AG09319 (cell line): ENCODE measurements at regions not wholly inside any gene's neighbourhood (a gene's known extent, or its start where the extent isn't known, plus 50 kb on each side); places are given as distances from the start of the nearest gene placed in this dataset.

Source experiments
- DNase-seq: peaks from one replicate; pipeline ENCODE4 v3.0.0-alpha.2; 2010; ENCODE audit warnings: low read depth; ENCODE audit errors: extremely low read depth
- TF ChIP-seq, protein P1 (sequence below): IDR thresholded peaks from 2 replicates; pipeline ENCODE4 v1.5.1; 2011; ENCODE audit warnings: low read depth, mild to moderate bottlenecking, inconsistent platforms, low read length, moderate library complexity

DNA sequence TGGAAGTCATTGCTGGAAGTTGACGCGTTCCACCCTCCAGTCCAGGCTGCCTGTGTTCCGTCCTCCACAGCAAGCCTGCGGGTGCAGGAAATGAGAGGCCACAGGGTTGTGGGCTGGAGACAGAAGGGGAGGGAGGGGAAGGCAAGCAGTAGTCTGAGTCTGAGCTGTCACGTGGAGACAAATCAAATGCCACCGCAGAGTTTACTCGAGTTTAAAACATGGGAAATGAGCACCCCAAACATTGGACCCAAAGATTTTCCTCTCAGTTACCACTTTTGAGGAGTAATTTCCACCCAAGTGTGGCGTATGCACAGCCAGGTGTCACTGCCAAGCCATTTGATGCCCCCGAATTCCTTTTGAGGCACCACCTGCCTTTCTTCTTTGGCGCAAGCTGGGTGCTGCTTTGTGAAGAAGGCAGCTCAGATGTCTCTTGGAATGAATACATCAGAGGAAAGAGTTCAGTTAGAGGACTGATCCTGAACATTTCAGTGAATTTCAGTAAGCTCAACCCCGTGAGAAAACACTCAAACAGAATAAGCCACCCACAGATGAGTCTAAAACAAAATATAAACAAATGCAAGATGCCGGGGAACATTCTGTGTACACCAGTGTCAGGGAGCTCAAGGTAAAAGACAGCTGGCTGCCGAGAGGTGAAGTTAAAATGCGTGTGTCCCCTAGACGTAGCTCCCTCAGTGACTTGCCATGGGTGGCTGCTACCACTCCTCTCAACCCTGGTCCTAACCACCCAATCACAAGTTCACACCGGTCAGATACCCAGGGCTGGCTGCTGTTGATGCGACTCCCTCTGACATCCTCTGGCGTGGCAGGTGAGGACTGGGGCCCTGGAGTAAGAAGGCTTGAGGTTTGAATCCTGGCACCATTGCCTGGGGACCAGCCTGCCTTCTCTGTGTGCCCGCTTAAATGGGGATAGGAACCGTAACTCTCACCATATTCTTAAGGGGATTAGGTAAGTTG, 203.8 kb downstream of the UACA start:
- TF ChIP-seq, protein P1, sequence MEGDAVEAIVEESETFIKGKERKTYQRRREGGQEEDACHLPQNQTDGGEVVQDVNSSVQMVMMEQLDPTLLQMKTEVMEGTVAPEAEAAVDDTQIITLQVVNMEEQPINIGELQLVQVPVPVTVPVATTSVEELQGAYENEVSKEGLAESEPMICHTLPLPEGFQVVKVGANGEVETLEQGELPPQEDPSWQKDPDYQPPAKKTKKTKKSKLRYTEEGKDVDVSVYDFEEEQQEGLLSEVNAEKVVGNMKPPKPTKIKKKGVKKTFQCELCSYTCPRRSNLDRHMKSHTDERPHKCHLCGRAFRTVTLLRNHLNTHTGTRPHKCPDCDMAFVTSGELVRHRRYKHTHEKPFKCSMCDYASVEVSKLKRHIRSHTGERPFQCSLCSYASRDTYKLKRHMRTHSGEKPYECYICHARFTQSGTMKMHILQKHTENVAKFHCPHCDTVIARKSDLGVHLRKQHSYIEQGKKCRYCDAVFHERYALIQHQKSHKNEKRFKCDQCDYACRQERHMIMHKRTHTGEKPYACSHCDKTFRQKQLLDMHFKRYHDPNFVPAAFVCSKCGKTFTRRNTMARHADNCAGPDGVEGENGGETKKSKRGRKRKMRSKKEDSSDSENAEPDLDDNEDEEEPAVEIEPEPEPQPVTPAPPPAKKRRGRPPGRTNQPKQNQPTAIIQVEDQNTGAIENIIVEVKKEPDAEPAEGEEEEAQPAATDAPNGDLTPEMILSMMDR: no peak
- no peak for DNase-seq

DNA sequence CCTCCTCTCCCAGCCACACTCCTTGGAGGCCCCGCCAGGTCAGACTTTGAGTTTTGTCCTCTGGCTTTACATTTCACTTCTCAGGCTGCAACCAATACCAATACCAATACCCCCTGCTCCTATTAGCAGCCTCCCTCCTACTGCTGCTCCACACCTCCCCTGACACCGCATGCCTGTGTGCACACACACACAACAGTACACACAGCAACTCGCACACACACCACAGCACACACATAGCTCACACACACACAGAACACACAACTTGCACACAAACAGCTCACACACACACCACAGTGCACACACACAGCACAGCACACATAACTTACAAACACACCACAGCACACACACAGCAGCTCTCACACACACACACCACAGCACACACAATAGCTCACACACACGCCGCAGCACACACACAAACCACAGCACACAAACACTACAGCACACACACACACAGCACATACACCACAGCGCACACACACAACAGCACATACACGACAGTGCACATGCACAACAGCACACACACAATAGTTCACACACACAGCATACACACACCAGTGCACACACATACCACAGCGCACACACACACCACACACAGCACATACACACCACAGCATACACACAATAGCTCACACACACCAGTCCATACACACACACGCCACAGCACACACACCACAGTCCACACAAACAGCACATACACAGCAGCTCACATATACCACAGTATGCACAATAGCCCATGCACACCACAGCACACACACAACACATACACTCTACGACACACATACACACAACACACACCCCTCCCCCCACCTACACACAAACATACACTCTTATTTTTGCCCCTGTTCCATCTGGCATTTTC, 204.7 kb downstream of the UACA start:
- DNase-seq: no peak
- TF ChIP-seq, protein P1: no peak

DNA sequence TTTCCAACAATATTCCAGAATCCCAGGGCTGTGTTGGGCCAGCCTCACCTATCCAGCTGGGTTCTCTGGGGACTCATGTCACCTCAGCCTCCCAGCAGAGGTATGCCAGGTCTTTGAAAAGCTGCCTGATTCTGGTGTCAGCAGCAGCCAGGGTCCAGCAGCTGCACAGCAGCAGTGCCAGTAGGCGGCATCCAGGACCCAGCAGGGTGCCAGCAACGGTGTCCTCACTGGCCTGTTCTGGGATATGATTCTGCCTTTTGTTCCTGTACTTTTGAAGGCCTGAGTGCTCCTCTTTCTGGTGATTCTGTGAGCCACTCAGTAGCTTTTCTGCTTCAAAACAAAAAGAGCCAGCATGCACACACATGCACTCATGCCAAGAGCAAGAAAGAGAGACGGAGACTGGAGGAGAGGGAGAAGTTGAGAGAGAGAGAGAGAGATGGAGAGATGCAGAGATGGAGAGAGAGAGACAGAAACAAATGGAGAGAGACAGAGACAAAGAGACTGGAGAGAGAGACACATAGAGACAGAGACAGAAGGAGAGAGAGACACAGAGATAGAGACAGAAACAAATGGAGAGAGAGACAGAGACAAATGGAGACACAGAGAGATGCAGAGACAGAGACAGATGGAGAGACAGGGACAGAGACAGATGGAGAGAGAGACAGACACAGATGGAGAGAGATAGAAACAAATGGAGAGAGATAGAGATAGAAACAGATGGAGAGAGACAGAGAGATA, 205.7 kb downstream of the UACA start:
- TF ChIP-seq, protein P1: no peak
- DNase-seq: no peak

DNA sequence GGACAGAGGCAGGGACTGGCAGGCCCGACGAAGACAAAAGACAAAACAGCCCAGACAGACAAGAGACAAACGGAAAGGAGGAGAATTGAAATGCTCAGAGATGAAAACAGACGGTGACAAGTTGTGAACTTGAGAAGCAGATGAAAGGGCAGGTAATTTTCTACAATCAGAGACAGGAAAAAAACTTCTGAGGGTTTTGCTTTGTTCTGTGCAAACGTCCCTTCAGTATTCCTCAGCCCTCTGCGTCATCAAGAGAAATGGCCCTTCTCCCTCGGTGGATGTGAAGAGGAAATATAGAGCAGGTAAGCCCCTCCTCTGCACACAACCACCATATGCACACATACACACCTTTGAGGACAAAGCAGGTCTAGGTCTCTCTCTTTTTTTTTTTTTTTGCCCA, 206.6 kb downstream of the UACA start:
- TF ChIP-seq, protein P1: no peak
- DNase-seq: no peak

DNA sequence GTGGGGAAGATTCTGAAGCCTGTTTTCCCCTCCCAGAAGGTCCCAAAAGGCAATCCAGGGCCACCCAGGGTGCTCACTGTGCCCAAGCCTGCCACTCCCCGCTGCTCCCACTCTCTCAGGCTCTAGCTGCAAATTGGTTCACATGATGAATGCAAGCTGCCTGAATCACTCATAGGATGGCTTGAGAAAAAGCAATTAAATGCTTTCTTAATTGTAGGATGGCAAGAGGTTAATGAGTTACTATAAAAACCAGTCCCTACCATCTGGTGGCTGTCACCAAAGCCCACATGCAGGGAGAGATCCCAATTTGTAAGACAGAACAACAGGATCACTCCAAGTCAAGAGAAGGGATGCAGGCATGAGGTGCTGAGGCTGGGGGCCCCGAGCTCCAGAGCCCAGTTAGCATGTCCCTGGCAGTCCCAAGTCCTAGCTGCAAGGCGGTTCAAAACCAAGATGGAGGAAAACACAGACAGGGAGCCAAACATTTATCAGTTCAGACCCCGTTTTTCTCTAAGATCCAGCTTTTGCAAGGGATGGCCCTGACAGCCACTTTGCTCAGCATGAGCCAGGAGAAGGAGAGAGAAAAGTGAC, 207.1 kb downstream of the UACA start:
- TF ChIP-seq, protein P1: no peak
- no peak for DNase-seq

DNA sequence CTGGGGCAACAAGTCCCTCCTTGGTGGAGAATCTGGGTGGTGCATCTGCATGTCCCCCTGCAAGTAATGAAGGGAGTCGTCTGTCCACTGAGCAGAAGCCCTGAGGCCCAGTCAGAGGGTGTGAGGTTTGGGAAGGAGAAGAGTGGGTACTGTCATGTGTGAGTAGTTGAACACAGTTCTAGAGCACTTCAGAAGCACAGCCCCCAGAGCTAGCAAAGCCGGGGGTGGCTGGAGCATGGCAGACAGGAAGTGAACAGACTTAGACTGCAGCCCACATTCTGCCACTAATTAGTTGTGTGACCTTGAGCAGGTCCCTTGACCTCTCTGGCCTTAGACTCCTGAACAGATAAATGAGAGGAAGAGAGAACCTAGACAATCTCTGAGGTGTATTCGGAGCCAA, 207.6 kb downstream of the UACA start:
- no peak for DNase-seq
- TF ChIP-seq, protein P1: no peak
